ENCODE measurements at regions not wholly inside any gene's neighbourhood (a gene's known extent, or its start where the extent isn't known, plus 50 kb on each side); places are given as distances from the start of the nearest gene placed in this dataset.

DNA sequence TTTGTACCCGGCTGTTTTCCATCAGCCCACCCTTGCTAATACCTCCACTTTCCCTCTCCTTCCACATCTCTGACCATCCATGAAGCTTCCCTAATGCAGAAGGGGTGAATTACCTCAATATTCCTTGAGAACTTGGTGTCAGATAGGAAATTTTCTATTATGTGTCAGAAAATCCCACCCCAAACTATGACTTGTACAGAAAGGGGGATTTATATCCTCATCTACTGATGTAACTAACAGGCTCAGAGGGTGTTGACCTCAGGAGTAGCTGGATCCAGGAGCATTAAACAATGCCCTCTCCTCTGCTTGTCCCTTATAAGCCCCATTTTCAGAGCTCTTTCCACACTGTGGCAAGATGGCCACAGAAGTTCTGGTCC is 242.8 kb upstream of the TLE3 start:
- in situ Hi-C loops (cut with HindIII; ENCODE audit: low sequenced_read_pairs), result no loop called here

DNA sequence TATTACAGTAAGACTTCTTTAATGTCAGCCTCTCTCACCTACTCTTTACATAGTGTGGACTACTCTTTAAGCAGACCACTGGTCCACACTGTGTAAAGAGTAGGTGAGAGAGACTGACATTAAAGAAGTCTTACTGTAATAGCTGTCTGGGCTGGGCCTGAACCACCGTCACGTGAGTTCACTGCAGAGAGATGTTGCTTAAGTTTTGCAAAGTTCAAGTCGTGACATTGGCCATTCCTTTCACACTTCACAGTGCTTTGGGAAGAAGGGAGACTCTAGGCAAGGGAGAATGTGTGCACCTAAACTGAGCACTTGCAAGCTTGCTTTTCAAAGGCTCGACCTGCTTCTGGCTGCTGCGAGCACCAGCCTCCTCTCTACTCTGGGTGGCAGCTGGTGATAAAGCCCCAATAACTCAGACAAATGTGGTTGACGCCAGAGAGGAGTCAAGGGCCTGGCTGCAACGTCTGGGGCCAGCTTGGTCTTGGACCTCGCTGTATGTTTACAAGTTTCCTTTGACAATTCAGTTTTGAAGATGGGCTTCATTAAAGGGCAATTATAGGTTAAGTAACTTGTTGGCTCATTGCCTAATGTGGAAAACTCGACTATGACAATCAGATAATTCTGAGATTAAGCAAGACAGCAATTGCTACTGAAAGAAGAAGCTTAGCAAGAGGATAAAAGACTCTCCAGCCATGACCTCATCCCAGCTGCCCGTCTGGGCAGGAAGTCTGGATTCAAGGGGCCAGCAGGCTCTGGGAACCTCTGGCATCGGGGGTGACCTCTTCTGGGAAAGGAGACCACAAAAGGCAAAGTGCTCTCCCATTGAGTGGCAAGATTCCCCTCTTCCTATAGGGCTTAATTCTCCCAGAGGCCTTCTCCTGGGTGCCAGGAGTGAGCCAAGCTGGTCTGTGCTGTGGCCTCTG is 242.1 kb upstream of the TLE3 start:
- in situ Hi-C loops (cut with HindIII; ENCODE audit: low sequenced_read_pairs), result no loop called here

DNA sequence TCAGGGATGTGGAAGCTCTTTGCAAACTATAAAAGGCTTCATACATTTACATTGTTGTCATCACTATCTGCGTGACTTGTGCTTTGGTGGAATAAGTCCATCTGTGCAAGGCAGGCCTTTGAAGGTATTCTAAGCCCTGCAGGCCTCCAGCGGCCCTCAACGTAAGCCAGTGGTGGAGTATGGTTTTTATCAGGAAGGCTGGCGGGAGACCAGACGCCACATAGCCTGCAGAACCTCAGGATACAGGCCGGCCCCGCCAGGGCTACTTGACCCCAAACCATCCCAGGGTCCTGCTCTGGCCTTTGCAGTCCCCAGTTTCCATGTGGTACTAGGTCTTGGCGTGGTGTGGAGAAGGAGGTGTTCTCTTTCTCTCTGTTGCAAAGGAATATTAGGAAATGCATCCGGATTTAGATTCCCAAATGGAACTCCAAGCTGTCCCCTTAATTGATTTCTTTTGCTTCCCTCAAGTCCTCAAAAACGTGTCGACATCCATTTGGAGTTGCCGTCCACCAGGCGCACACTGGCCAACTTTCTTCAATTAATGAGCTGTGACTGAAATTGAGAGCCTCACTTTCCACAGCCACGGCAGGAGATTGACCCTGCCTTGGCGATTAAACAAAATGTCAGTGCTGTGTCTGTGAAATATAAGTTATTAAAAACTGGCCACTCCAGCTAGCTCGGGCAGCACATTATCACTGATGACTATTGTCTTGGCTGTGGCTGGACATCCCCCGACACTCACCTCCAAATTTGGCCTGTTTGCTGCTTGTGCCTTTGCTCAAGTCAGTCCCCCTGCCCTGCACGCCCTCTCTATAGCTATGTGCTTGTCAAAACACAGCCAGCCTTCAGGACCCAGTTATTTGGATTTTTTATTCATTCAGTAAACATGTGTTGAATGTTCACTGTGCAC is 239.8 kb upstream of the TLE3 start:
- in situ Hi-C loops (cut with HindIII; ENCODE audit: low sequenced_read_pairs), result no loop called here

DNA sequence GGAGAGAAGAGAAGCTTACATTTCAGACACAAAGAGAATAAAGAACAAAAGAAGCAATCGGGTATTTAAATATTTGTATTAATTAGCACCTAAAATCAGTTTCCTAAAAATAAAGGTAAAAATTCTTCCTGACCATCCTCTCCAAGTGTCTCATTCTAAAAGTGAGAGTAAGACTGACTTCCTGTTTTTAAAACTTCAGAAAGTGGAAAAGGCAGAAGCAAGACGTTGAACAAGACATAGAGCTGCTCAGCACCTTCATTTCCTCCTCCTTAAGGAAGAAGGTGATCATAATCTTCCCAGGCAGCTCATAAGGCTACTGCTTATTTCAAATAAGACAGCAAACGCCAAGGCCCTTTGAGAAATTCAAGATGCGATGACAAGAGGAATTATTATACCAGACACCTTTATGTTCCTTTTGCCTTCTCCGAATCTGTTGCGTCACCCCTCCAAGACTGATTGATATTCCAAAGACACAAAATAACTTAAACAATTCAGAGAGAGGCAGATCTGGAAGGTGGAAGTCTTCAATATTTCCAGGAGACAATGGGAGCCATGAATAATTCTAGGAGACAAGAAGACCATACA is 238.8 kb upstream of the TLE3 start:
- in situ Hi-C loops (cut with HindIII; ENCODE audit: low sequenced_read_pairs), result no loop called here

DNA sequence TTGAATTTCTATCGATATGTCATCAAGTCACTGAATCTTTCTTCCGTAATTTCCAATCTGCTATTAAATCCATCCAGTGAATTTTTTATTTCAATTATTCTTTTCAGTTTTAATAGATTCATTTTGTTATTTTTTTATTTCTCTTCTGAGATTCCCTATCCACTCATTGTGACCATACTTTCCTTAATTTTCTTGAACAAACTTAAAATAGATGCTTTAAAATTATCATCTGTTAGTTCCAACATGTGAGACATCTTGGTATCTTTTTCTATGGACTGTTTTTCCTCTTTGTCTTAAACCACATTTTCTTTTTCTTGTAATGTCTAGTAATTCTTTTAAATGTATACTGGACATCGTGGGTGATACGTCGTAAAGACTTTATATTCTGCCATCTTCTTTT is 236.6 kb upstream of the TLE3 start:
- in situ Hi-C loops (cut with HindIII; ENCODE audit: low sequenced_read_pairs), result no loop called here

DNA sequence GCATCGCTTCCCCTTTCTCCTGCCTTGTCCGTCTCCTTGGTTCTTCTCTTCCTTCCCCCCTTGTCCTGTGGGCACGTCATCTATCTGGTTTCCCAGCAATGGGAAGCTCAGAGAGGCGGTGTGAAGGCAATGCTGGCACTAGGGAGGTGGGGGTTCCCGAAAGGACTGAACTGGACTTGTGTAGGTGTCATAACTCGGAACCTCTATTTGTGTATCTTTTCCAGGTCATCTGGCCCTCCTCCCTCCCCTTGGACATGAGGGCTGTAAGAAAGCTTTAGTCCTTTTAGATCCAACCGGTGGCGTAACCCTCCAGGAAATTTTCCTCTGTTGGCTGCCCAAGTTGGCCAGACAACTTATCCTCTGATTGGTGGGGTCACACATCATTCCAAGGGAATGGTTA is 231.5 kb upstream of the TLE3 start:
- in situ Hi-C loops (cut with HindIII; ENCODE audit: low sequenced_read_pairs), result loop anchor here (10.0 kb wide), 1 partner anchor 56 kb away; no protein-coding TSS in a partner anchor

DNA sequence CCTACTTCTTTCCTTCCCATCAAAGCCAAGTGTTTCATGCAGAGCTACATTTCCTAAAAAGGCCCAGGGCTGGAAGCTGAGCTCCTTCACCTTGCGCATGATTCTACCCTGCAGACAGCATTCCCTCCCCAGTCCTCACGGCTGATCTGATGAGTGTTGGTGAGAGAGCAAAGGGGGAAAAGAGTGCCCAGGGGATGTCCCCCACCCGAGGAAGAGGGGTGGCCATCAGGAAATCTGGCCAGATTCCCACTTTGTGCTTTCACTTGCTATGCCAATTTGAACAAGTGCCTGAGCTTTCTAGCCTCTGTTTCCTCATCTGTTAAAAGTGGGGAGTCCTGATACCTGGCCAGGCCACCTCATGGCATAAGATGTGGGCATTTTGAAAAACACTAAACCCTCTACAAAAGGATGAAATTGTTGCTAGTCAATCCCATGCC is 231.0 kb upstream of the TLE3 start:
- in situ Hi-C loops (cut with HindIII; ENCODE audit: low sequenced_read_pairs), result loop anchor here (10.0 kb wide), 1 partner anchor 56 kb away; no protein-coding TSS in a partner anchor

DNA sequence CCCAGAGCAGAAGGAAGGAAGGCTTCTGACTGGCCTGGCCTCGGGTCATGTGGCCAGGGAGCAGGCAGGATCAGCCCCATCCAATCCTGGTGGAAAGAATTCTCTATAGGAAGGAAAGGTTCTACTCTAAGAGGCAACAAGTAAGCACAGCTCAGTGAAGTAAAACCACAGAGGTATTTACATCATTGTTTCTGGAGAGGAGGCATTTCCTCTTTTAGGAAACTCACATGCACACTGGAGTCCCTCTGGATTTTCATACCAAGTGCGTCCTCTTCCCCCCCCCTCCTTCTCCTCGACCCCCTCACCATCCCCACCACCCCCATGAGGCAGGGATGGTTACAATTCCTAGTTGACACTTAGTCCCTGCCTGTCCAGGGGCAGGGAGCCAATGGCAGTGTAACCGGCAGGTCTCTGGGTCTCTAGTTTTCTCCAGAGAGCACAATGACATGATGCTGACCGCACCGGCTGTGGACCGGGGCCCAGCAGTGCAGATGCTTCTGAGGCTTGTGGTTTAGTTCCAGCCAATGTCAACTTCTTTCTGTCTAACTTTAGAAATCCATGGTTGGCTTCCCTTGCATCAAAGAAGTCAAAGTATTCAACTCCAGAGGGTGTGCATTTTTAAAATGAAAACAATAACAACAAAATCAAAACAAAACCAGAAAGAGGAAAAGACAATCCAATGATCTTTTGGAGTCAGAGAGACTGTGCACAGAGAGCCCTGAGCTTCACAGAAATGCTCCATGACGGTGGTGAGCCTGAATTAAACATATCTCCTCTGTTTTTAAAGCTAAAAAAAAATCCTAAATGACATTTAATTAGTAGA is 230.3 kb upstream of the TLE3 start:
- in situ Hi-C loops (cut with HindIII; ENCODE audit: low sequenced_read_pairs), result loop anchor here (10.0 kb wide), 1 partner anchor 57 kb away; no protein-coding TSS in a partner anchor

DNA sequence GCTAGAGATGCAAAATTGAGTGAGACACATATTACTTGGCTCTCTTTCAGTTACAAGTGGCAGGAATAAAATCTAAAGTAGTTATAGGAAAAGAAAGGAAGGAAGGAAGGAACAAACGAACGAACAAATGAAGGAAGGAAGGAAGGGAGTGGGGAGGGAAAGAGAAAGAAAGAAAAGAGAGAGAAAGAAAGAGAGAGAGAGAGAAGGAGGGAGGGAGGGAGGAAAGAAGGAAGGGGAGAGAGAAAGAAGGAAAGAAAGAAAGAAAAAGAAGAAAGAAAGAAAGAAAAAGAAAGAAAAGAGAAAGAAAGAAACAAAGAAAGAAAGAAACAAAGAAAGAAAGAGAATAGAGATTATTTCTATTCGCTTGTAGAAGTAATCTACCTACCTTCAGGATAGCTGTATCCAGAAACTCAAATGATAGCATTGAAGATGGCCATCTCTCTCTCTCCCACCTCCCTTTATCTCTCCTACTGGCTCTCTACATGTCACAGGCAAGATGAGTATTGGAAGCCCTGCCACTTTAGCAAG is 229.7 kb upstream of the TLE3 start:
- in situ Hi-C loops (cut with HindIII; ENCODE audit: low sequenced_read_pairs), result loop anchor here (10.0 kb wide), 1 partner anchor 57 kb away; no protein-coding TSS in a partner anchor

DNA sequence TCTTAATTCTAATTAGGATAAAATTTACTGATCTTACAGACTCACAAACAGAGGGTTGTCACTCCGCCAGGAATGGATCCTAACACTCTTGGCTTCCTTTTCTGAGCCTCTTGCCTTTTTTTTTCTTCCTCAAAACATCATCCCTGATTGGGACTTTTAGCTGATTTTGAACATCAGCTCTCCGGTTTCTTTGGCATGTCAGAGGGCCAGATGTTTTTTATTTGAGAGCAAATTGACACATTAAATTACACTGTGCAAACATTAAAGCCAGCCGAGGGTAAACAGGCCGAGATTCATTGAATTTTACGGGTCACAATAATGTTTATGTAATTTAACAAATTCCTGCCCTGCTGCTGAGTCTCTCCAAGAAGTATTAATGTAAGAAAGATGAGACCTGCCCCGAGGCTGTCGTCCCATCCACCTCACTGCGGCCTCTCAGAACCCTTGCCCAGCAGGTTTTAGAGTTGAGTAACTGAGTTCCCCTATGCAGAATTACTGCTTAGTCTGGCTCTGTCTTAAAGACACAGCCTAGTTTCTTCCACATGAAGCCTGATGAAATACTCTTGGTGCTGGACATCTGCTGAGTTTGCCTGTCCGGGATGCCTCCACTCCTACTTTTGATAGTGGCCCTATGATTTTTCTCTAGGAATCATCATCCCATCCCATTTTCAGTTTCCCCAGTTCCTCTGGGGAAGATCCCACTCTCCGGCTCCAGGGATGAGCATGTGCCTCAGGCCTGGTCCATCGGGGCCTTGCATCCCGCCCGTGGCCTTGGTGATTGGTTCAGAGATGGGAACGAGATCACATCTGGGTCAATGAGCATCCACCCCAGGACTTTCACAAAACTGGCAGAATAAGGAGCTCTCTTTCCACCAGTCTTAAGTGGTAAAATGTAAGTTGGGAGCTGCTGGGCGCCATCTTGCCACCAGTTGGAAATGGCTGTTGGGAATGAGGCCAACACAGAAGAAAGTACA is 226.6 kb upstream of the TLE3 start:
- in situ Hi-C loops (cut with HindIII; ENCODE audit: low sequenced_read_pairs), result loop anchor here (10.0 kb wide), 1 partner anchor 61 kb away; no protein-coding TSS in a partner anchor

DNA sequence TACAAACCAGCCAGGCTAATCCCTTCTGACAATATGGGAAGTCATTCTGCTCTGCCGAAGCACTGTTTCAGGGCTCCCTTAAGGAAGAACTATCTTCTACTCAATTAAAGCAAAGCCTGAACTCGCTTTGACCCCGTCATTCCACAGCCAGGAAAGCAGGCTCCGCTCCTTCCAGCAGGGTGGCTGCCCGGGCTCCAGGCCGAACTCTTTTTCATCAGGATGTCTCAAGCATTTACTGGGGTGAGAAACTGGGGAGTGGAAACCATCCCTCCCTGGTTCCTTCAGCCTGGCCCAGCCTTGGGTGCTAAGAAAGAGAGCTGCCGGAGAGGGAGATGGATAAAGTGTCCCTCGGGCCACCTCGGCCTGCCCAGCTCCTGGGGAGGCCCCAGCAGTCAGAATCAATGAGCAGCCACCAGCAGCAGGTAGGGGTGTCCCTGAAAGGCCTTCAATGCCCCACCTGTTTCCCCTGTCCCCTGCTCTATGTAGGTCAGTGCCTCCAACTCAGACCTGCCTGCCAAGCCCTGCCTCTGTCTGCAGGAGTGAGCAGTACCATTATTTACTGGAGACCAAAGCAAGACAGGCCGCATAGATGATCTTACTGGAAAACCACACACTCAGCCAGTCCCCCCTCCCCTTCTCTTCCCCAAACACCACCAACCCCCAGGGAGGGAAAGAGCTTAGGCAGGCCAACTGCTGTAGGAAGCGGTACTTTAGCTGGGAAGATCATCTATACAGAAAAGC is 225.6 kb upstream of the TLE3 start:
- in situ Hi-C loops (cut with HindIII; ENCODE audit: low sequenced_read_pairs), result loop anchor here (10.0 kb wide), 1 partner anchor 62 kb away; no protein-coding TSS in a partner anchor

DNA sequence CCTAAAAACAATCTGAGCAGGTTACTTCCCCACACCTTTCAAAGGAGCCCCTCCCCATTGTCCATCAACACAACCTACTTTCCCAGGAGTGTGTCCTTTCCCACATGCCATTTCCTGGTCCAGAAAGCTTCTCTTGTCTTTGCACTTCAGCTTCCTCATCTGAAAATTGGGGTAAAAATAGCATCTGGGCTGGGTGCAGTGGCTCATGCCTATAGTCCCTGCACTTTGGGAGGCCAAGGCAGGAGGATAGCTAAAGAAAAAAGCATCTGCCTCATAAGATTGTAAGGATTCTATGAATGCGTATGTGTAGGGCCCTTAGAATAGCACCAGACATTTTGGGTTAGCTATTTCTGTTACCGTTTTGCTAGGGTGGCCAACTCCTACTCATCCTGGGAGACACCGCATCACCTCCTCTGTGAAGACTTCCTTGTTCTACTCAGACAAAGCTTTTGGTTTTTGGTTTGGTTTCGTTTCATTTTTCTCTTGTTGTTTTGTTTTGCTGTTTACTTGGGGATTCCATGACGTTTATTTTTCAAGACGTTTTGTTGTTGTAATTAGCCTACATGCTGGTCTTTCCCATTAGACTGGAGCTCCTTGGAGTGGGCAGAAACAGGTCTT is 224.4 kb upstream of the TLE3 start:
- in situ Hi-C loops (cut with HindIII; ENCODE audit: low sequenced_read_pairs), result loop anchor here (10.0 kb wide), 1 partner anchor 63 kb away; no protein-coding TSS in a partner anchor

DNA sequence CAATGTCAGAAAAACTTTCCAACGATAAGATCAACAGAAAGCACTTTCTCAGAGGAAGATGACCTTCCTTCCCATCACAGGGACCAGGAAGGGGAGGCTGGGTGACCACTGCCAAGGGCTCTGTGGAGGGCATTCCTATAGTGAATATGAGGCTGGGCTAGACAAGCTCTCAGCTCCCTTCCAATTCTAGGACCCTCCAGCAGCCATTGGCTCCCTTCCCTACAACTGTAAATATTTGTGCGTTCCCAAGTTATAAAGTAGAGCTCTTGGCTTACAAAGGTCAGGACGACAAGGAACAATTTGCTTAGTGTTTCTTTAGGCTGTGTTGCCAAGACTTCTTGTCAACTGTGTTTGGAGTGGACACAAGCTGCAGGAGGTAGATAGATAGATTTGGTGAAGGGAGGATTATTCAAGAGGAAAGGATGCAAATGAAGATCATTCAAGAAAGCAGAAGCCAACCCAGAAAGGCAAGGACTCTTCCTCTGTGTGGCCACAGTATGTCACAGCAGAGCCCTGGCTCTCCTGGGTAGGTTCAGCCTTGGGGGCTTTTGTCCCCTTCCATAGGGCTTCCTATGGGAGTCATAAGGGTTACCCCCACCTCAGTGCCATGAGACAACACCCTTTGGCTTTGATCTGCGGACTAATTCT is 223.6 kb upstream of the TLE3 start:
- in situ Hi-C loops (cut with HindIII; ENCODE audit: low sequenced_read_pairs), result loop anchor here (10.0 kb wide), 1 partner anchor 64 kb away; no protein-coding TSS in a partner anchor

DNA sequence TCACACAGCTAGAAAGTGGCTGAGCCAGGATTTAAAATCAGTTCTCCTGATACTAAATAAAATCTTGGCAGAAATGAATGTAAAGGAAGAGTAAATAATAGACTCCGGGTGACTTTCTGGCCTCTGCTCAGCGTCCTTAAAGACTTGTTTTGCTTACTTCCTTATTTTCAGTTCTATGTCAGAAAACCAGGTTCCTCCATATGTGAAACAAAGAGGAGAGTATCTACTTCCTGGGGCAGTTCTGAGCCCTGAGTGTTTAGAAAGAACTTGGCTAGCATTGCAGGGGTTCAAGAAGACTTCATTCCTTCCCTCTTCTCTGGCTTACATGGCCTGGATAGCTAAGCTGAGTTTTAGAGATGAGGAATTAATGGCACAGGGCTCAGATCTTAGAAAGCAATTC is 222.8 kb upstream of the TLE3 start:
- in situ Hi-C loops (cut with HindIII; ENCODE audit: low sequenced_read_pairs), result loop anchor here (10.0 kb wide), 1 partner anchor 64 kb away; no protein-coding TSS in a partner anchor

DNA sequence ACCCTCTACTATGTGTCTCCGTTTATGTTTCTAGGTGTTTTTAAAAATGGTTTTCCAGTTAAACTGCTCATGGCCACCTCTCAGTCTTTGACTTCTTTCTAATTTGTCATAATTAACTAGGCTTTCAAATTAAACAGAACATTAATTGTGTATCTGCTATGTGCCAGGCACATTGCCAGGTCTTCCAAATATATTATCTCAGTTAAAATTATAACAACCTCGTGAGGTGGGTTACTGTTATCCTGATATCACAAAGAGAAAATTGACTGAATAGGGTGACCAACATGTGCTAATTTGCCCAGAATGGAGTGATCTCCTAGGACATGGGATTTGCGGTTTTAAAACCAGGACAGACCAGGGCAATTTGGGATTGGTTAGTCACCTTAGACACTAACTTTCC is 222.4 kb upstream of the TLE3 start:
- in situ Hi-C loops (cut with HindIII; ENCODE audit: low sequenced_read_pairs), result loop anchor here (10.0 kb wide), 1 partner anchor 65 kb away; no protein-coding TSS in a partner anchor

DNA sequence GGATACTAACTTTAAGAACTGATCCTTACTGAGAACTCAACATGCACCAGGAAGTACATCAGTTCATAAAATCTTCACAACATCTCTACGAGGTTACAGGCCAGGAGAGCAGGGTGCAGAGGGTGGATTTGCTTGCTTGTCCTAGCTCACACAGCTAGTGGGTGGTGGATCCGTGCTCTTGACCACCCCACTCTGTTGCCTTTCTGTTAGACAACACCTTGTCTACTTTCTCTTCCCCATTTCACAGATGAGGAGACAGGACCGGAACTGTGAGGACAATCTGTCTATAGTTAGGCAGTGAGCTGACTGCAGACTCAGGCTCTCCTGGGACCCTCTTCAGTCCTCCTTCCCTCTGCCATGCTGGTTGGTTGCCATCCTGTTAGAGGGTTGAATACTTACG is 221.7 kb upstream of the TLE3 start:
- in situ Hi-C loops (cut with HindIII; ENCODE audit: low sequenced_read_pairs), result no loop called here

Data from endothelial cell of hepatic sinusoid (primary cell).